Gastrocnemius medialis (tissue), 4 donors: ENCODE measurements at regions not wholly inside any gene's neighbourhood (a gene's known extent, or its start where the extent isn't known, plus 50 kb on each side); places are given as distances from the start of the nearest gene placed in this dataset.
"Not testable (repeated sequence)": the region's sequence is repeated elsewhere in the genome, so short reads cannot be mapped to it uniquely, and the experiment has no call there.

Experiments
- CTCF ChIP-seq, 5 experiments: fragments of 450-650 bp in 3 of 5; fragments of 200-600 bp in 2 of 5; sonication (generic) in 2 of 5; IDR thresholded peaks in 4 of 5; conservative IDR thresholded peaks in 1 of 5; 1 replicate in 4 of 5; 2 replicates in 1 of 5; pipeline ENCODE4 v1.5.1; 2016 to 2019; ENCODE audit warnings: antibody characterized with exemption in 5 of 5, mild to moderate bottlenecking in 3 of 5, moderate library complexity in 3 of 5
- POLR2A ChIP-seq, 2 donors: fragments of 450-650 bp; IDR thresholded peaks; one replicate each; pipeline ENCODE4 v1.6.1; 2017; ENCODE audit warnings: antibody characterized with exemption in 2 of 2, mild to moderate bottlenecking in 2 of 2, moderate library complexity in 2 of 2

GRCh38 chr7:76926416-76926815 is 105.7 kb downstream of the SPDYE17 start:
- TF ChIP-seq POLR2A (IDR thresholded peaks at IDR 0.05); CTCF (IDR thresholded peaks at IDR 0.05 in 4 of 5, conservative IDR thresholded peaks at IDR 0.05 in 1 of 5): not testable (repeated sequence)
